Memory B cell (primary cell): ENCODE measurements at regions not wholly inside any gene's neighbourhood (a gene's known extent, or its start where the extent isn't known, plus 50 kb on each side); places are given as distances from the start of the nearest gene placed in this dataset.

Experiments
- ATAC-seq: fragments of 150-1000 bp; cut with Tn5 transposase; 2 replicates; pipeline ENCODE4 v1.10.0; 2021; ENCODE audit warnings: low read depth, mild to moderate bottlenecking, moderate library complexity
- DNase-seq, 2 donors: peaks; one replicate each; pipeline ENCODE4 v3.0.0; 2022; ENCODE audit warnings: low spot score in 2 of 2
- H3K27ac Mint-ChIP-seq: one replicate; pipeline ENCODE4 v1.8.0; 2022; ENCODE audit warnings: mild to moderate bottlenecking, moderate library complexity, mixed read lengths
- H3K27me3 Mint-ChIP-seq: one replicate; pipeline ENCODE4 v1.8.0; 2022; ENCODE audit warnings: mixed read lengths
- H3K36me3 Mint-ChIP-seq: one replicate; pipeline ENCODE4 v1.8.0; 2022; ENCODE audit warnings: mild to moderate bottlenecking, mixed read lengths
- H3K4me1 Mint-ChIP-seq: one replicate; pipeline ENCODE4 v1.8.0; 2022; ENCODE audit warnings: mixed read lengths
- H3K4me3 Mint-ChIP-seq: one replicate; pipeline ENCODE4 v1.8.0; 2022; ENCODE audit warnings: mild to moderate bottlenecking, moderate library complexity, mixed read lengths
- H3K9me3 Mint-ChIP-seq: one replicate; pipeline ENCODE4 v1.8.0; 2022; ENCODE audit warnings: mixed read lengths

- Mint-ChIP-seq H3K27ac (no peak overlapping the region), H3K4me3 (no peak overlapping the region), H3K4me1 (no peaks in the 10 kb centered on the region), H3K9me3 (peaks cover 1% of the 10 kb centered on the region), H3K36me3 (no peaks in the 10 kb centered on the region), H3K27me3 (peaks cover 4% of the 10 kb centered on the region)
- ATAC-seq = no peak
- no peak for DNase-seq
These were observed 508.2 kb downstream of the METTL15 start for GRCh38 chr11:28616160-28616965.

GRCh38 chr11:28615542-28615941 is 507.4 kb downstream of the METTL15 start:
- Mint-ChIP-seq H3K4me1 (no peaks in the 10 kb centered on the region), H3K27ac (no peak overlapping the region), H3K4me3 (no peak overlapping the region), H3K27me3 (peaks cover 4% of the 10 kb centered on the region), H3K36me3 (no peaks in the 10 kb centered on the region), H3K9me3 (peaks cover 1% of the 10 kb centered on the region)
- no peak for DNase-seq
- ATAC-seq = no peak

- Mint-ChIP-seq H3K4me1 (no peaks in the 10 kb centered on the region), H3K9me3 (peaks cover 5% of the 10 kb centered on the region), H3K4me3 (no peak overlapping the region), H3K27me3 (no peaks in the 10 kb centered on the region), H3K36me3 (no peaks in the 10 kb centered on the region), H3K27ac (no peak overlapping the region)
- DNase-seq (no peak), ATAC-seq (no peak)
These were observed 498.7 kb downstream of the METTL15 start for GRCh38 chr11:28606930-28607329.

- Mint-ChIP-seq H3K27me3 (no peaks in the 10 kb centered on the region), H3K27ac (no peak overlapping the region), H3K36me3 (no peaks in the 10 kb centered on the region), H3K4me3 (no peak overlapping the region), H3K9me3 (peaks cover 6% of the 10 kb centered on the region), H3K4me1 (no peaks in the 10 kb centered on the region)
- ATAC-seq (no peak), DNase-seq (no peak)
These were observed 491.5 kb downstream of the METTL15 start for GRCh38 chr11:28599656-28600055.

- Mint-ChIP-seq H3K36me3 (no peaks in the 10 kb centered on the region), H3K9me3 (peaks cover 6% of the 10 kb centered on the region), H3K27ac (no peak overlapping the region), H3K4me3 (no peak overlapping the region), H3K4me1 (no peaks in the 10 kb centered on the region), H3K27me3 (no peaks in the 10 kb centered on the region)
- DNase-seq (no peak), ATAC-seq (no peak)
These were observed 490.3 kb downstream of the METTL15 start for GRCh38 chr11:28598531-28598930.

GRCh38 chr11:28596816-28597215 is 488.6 kb downstream of the METTL15 start:
- ATAC-seq (no peak), DNase-seq (no peak)
- Mint-ChIP-seq H3K4me3 (no peak overlapping the region), H3K9me3 (peaks cover 1% of the 10 kb centered on the region), H3K27me3 (peaks cover under 1% of the 10 kb centered on the region), H3K4me1 (no peaks in the 10 kb centered on the region), H3K36me3 (no peaks in the 10 kb centered on the region), H3K27ac (no peak overlapping the region)

- Mint-ChIP-seq H3K4me3 (no peak overlapping the region), H3K36me3 (no peaks in the 10 kb centered on the region), H3K27ac (no peak overlapping the region), H3K9me3 (peaks cover 3% of the 10 kb centered on the region), H3K27me3 (peaks cover 2% of the 10 kb centered on the region), H3K4me1 (no peaks in the 10 kb centered on the region)
- DNase-seq = no peak
- no peak for ATAC-seq
These were observed 484.0 kb downstream of the METTL15 start for GRCh38 chr11:28592141-28592540.

GRCh38 chr11:28584992-28585391 is 476.8 kb downstream of the METTL15 start:
- H3K4me3 Mint-ChIP-seq = no peak overlapping the region
- DNase-seq (no peak), ATAC-seq (no peak)
- no peaks in the 10 kb centered on the region for H3K36me3 Mint-ChIP-seq
- H3K27me3 Mint-ChIP-seq = no peaks in the 10 kb centered on the region
- no peaks in the 10 kb centered on the region for H3K4me1 Mint-ChIP-seq
- no peaks in the 10 kb centered on the region for H3K9me3 Mint-ChIP-seq
- no peak overlapping the region for H3K27ac Mint-ChIP-seq

- H3K27ac Mint-ChIP-seq = no peak overlapping the region
- no peaks in the 10 kb centered on the region for H3K36me3 Mint-ChIP-seq
- no peaks in the 10 kb centered on the region for H3K9me3 Mint-ChIP-seq
- ATAC-seq (no peak), DNase-seq (no peak)
- no peak overlapping the region for H3K4me3 Mint-ChIP-seq
- no peaks in the 10 kb centered on the region for H3K4me1 Mint-ChIP-seq
- H3K27me3 Mint-ChIP-seq = no peaks in the 10 kb centered on the region
These were observed 474.3 kb downstream of the METTL15 start for GRCh38 chr11:28582506-28582905.

GRCh38 chr11:28581286-28582242 is 473.4 kb downstream of the METTL15 start:
- H3K36me3 Mint-ChIP-seq = no peaks in the 10 kb centered on the region
- no peak for DNase-seq
- no peaks in the 10 kb centered on the region for H3K9me3 Mint-ChIP-seq
- no peak for ATAC-seq
- H3K4me3 Mint-ChIP-seq = no peak overlapping the region
- H3K4me1 Mint-ChIP-seq = no peaks in the 10 kb centered on the region
- H3K27me3 Mint-ChIP-seq = no peaks in the 10 kb centered on the region
- no peak overlapping the region for H3K27ac Mint-ChIP-seq

GRCh38 chr11:28571371-28571770 is 463.2 kb downstream of the METTL15 start:
- no peak overlapping the region for H3K4me3 Mint-ChIP-seq
- peaks cover 2% of the 10 kb centered on the region for H3K9me3 Mint-ChIP-seq
- no peak overlapping the region for H3K27ac Mint-ChIP-seq
- H3K4me1 Mint-ChIP-seq = no peaks in the 10 kb centered on the region
- ATAC-seq (no peak), DNase-seq (no peak)
- H3K27me3 Mint-ChIP-seq = no peaks in the 10 kb centered on the region
- no peaks in the 10 kb centered on the region for H3K36me3 Mint-ChIP-seq

GRCh38 chr11:28569106-28569505 is 460.9 kb downstream of the METTL15 start:
- DNase-seq (no peak), ATAC-seq (no peak)
- Mint-ChIP-seq H3K27ac (no peak overlapping the region), H3K36me3 (no peaks in the 10 kb centered on the region), H3K9me3 (peaks cover 2% of the 10 kb centered on the region), H3K27me3 (no peaks in the 10 kb centered on the region), H3K4me1 (no peaks in the 10 kb centered on the region), H3K4me3 (no peak overlapping the region)

- Mint-ChIP-seq H3K4me1 (no peaks in the 10 kb centered on the region), H3K27me3 (peaks cover 2% of the 10 kb centered on the region), H3K36me3 (no peaks in the 10 kb centered on the region), H3K27ac (no peak overlapping the region), H3K9me3 (peaks cover 2% of the 10 kb centered on the region), H3K4me3 (no peak overlapping the region)
- DNase-seq = no peak
- ATAC-seq = no peak
These were observed 458.3 kb downstream of the METTL15 start for GRCh38 chr11:28566339-28567089.

GRCh38 chr11:28559492-28559891 is 451.3 kb downstream of the METTL15 start:
- Mint-ChIP-seq H3K36me3 (no peaks in the 10 kb centered on the region), H3K4me1 (no peaks in the 10 kb centered on the region), H3K9me3 (no peaks in the 10 kb centered on the region), H3K4me3 (no peak overlapping the region), H3K27me3 (peaks cover 12% of the 10 kb centered on the region), H3K27ac (no peak overlapping the region)
- no peak for DNase-seq
- no peak for ATAC-seq
